Astrocyte of the cerebellum (primary cell): ENCODE measurements at regions not wholly inside any gene's neighbourhood (a gene's known extent, or its start where the extent isn't known, plus 50 kb on each side); places are given as distances from the start of the nearest gene placed in this dataset.

Experiments
- DNase-seq: peaks from one replicate; pipeline ENCODE4 v3.0.0-alpha.2; 2011; ENCODE audit warnings: low read depth
- H3K4me3 ChIP-seq: 2 replicates; pipeline ENCODE4 v1.5.1; 2011; ENCODE audit warnings: mild to moderate bottlenecking, low read depth, low read length, moderate library complexity
- in situ Hi-C: cut with HindIII; loops from 2 replicates; pipeline ENCODE4 v1.10.0; 2017; ENCODE audit warnings: low sequenced_read_pairs
- TF ChIP-seq, protein P1 (sequence below): IDR thresholded peaks from 2 replicates; pipeline ENCODE4 v1.5.1; 2012; ENCODE audit warnings: low read length, low read depth, moderate library complexity, mild to moderate bottlenecking; ENCODE audit errors: missing control alignments

DNA sequence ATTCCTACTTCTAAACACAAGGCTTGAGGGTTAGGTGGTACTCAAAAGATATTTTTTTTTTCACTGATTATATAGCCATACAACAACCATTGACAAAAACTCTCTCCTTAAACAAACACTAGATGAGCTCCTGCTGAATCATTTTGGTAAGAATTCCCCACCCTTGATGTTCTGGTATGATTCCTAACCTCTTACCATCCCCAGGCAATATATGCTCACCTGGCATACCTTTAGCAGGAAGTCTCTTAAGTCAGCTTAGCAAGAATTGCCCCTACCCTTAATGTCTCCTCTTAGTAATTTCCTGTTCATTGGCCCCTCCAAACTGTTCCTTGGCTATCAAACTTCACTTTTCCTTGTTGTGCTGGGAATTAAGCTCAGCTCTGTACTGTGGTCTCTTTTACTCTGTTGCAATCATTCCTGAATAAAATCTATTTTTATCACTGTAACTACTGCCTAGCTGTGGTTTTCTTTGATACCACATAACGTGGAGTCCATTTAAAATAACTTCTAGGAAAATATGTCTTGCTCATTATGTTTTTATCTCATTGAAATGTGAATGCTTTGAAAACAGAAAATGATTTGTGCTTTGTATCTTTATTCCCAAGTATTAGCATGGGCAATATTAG, 712.6 kb downstream of the SLC16A7 start:
- in situ Hi-C loops, result no loop called here
- H3K4me3 ChIP-seq, result no peak overlapping the region
- no peak for DNase-seq
- TF ChIP-seq, protein P1, sequence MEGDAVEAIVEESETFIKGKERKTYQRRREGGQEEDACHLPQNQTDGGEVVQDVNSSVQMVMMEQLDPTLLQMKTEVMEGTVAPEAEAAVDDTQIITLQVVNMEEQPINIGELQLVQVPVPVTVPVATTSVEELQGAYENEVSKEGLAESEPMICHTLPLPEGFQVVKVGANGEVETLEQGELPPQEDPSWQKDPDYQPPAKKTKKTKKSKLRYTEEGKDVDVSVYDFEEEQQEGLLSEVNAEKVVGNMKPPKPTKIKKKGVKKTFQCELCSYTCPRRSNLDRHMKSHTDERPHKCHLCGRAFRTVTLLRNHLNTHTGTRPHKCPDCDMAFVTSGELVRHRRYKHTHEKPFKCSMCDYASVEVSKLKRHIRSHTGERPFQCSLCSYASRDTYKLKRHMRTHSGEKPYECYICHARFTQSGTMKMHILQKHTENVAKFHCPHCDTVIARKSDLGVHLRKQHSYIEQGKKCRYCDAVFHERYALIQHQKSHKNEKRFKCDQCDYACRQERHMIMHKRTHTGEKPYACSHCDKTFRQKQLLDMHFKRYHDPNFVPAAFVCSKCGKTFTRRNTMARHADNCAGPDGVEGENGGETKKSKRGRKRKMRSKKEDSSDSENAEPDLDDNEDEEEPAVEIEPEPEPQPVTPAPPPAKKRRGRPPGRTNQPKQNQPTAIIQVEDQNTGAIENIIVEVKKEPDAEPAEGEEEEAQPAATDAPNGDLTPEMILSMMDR, result no peak

DNA sequence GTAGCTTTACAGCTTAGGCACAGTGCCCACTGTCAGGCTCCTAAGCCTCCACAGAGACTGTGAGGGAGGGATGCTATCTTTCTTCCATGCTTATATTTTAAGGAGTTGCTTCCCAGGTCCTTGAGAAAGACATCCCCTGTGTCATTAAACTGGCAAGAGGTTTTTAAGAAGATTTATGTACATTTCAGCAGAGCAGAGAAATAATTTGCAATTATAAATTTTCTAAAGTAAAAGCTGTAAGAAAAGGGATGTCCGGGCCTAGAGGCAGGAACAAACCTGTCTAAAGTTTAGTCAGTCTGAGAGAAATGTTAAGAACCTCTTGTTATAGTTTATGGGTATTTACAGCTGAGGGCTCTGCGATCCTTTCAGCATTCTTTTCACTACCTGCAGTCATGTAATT, 716.1 kb downstream of the SLC16A7 start:
- DNase-seq, result no peak
- TF ChIP-seq, protein P1, result no peak
- in situ Hi-C loops, result no loop called here
- no peak overlapping the region for H3K4me3 ChIP-seq

DNA sequence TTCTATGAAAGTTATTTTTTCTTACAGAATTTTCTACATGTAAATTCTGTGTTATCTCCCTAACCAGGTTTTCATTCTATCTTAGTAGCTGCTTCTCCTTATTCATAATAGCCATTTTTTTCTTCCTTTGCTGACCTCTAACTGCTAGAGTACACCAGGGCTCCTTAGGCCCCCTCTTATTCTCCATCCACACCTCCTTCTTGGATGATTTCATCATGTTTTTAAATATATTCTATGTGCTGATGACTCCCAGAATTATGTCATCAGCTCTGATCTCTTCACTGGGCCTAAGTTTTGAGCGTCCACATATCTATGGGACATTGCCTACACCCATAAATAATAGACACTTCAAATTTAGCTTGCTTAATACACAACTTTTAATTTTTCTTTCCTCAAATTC, 721.5 kb downstream of the SLC16A7 start:
- DNase-seq, result no peak
- in situ Hi-C loops, result no loop called here
- TF ChIP-seq, protein P1, result no peak
- H3K4me3 ChIP-seq, result no peak overlapping the region

DNA sequence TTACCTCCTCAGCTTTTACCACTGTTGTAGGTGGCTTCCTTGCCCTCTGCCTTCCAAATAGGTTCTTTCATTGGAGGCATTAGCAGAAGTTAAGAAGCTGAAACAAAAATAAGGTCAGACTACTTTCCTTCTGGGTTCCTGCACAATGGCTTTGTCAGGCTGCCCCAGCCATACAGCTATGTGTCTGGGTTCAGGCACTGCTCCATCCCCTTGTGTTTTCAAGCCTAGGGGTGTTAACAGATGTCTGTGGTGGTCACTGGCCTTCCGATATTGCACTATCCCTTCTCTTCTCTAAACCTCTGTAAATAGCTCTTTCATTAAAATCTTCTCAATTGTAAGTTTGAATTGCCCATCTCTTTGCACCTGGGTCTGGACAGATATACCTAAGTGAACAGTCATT, 728.9 kb downstream of the SLC16A7 start:
- no peak overlapping the region for H3K4me3 ChIP-seq
- TF ChIP-seq, protein P1, result no peak
- no peak for DNase-seq
- in situ Hi-C loops, result no loop called here

DNA sequence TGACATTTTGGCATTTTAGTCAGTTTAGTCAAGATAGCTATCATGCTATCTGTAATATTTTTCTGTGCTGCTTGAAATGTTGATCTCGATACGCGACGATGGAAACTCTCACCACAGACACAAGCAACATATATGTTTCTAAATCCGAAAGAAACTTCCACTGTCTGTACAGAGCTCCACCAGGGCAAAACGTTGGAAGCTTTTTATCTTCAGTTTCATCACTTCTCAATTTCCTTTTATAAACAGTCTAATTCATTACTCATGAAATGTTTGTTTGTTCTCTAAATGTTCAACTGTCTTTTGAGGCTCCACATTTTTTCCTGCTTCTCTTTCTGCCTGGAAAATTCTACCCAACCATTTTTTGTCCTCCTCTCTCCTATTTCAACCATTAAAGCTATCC, 737.6 kb downstream of the SLC16A7 start:
- TF ChIP-seq, protein P1, result no peak
- DNase-seq, result no peak
- H3K4me3 ChIP-seq, result no peak overlapping the region
- in situ Hi-C loops, result no loop called here

DNA sequence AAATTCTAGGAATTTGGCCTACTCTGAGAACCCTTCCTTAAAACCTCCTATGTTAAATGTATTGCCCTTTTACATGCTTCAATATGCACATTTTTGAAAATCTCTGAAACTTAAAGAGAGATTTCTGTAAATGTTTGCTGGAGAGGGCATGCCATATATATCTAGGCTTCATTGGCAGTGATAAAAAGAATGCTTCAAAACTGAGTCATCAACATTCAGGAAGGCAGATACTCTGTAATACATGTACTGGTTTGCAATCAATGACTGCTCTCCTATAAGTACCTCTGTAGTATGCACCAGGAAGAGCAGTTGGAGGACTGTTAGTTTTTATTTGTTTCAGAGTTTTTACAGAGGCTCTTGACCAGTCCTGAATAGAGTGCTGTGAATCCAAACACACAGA, 739.9 kb downstream of the SLC16A7 start:
- peak; percentile 8 for DNase-seq
- no peak overlapping the region for H3K4me3 ChIP-seq
- in situ Hi-C loops, result no loop called here
- TF ChIP-seq, protein P1, result no peak
